Right lobe of liver (tissue), 4 donors: ENCODE measurements at regions not wholly inside any gene's neighbourhood (a gene's known extent, or its start where the extent isn't known, plus 50 kb on each side); places are given as distances from the start of the nearest gene placed in this dataset.

Experiments used
- POLR2A ChIP-seq: fragments of 450-650 bp; IDR thresholded peaks from one replicate; pipeline ENCODE4 v1.6.1; 2017; ENCODE audit warnings: antibody characterized with exemption, mild to moderate bottlenecking
- TF ChIP-seq, protein P1 (sequence below), 4 donors: fragments of 200-600 bp in 3 of 4; fragments of 450-650 bp in 1 of 4; IDR thresholded peaks; one replicate each; pipeline versions ENCODE4 v1.5.1 to v1.8.0; 2016 to 2022; ENCODE audit warnings: antibody characterized with exemption in 4 of 4, mild to moderate bottlenecking in 2 of 4
- donor health status: DM: no; HTN: no; CAD: no.
- donor health status: DM: no; HTN: no; CAD: no.
- donor health status: DM: no; HTN: yes; CAD: no.

- TF ChIP-seq, protein P1, sequence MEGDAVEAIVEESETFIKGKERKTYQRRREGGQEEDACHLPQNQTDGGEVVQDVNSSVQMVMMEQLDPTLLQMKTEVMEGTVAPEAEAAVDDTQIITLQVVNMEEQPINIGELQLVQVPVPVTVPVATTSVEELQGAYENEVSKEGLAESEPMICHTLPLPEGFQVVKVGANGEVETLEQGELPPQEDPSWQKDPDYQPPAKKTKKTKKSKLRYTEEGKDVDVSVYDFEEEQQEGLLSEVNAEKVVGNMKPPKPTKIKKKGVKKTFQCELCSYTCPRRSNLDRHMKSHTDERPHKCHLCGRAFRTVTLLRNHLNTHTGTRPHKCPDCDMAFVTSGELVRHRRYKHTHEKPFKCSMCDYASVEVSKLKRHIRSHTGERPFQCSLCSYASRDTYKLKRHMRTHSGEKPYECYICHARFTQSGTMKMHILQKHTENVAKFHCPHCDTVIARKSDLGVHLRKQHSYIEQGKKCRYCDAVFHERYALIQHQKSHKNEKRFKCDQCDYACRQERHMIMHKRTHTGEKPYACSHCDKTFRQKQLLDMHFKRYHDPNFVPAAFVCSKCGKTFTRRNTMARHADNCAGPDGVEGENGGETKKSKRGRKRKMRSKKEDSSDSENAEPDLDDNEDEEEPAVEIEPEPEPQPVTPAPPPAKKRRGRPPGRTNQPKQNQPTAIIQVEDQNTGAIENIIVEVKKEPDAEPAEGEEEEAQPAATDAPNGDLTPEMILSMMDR (IDR thresholded peaks at IDR 0.05): peak; percentile 26 to 71 (median 54)
- TF ChIP-seq POLR2A: no peak
Measured at GRCh38 chr16:6081320-6081976, 983.9 kb upstream of the EEF2KMT start.
